NOMO-1 (cell line): ENCODE measurements at regions not wholly inside any gene's neighbourhood (a gene's known extent, or its start where the extent isn't known, plus 50 kb on each side); places are given as distances from the start of the nearest gene placed in this dataset.
"Not testable (repeated sequence)": the region's sequence is repeated elsewhere in the genome, so short reads cannot be mapped to it uniquely, and the experiment has no call there.

Source experiments
- DNase-seq, 2 experiments: peaks; one replicate each; lab custom pipeline; 2025; ENCODE audit not compliant: unreplicated experiment in 2 of 2; lab: John Stamatoyannopoulos, UW

- DNase-seq: not testable (repeated sequence)
These were observed 227.5 kb upstream of the PRDM1 start for GRCh38 chr6:105858639-105859038.

GRCh38 chr6:105855433-105855832 is 230.7 kb upstream of the PRDM1 start:
- DNase-seq: no peak

DNA sequence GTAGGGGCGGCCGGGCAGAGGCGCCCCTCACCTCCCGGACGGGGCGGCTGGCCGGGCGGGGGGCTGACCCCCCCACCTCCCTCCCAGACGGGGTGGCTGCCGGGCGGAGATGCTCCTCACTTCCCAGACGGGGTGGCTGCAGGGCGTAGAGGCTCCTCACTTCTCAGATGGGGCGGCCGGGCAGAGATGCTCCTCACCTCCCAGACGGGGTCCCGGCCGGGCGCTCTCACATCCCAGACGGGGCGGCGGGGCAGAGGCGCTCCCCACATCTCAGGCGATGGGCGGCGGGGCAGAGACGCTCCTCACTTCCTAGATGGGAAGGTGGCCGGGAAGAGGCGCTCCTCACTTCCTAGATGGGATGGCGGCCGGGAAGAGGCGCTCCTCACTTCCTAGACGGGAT is 232.2 kb upstream of the PRDM1 start:
- DNase-seq: not testable (repeated sequence)

DNA sequence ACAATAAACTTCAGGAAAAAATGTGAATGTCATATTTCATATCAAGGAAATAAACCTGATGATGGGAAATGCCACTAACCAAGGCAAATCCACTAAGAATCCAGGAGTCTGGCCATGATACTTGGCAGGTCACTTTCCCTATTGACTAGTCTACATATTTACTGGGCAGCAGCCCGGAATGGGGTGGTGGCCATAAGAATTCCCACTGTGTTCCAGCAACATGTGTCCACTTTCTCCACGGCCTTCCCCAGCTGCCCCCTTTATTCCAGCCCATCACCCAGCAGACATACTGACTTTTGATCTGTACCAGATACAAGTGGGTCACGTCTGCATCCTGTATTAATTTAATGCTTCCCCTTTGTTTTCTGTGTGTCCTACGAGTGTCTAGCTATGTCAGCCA is 234.5 kb upstream of the PRDM1 start:
- no peak for DNase-seq

DNA sequence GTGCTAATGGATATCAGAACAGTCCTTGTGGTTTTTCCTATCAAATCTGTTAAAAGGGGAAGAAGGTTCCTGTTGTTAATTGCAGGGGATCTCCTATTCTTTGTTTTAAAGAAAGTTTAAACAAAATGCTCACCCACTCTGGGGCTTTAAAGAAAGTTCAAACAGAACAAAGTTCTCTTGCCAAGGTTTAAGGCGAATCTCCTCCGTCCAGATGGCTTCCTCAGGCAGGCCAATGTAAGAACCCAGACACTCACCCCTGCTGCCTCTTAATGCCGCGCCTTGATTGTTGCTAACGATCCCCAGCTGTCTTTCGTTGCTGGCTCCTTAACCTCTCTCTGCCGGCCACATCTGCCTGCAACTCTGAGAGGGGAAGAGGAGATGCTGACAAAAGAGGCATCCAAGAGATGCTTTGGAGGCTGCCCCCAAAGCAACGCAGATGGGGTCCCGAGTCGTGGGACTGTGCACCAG is 235.0 kb upstream of the PRDM1 start:
- DNase-seq: no peak

DNA sequence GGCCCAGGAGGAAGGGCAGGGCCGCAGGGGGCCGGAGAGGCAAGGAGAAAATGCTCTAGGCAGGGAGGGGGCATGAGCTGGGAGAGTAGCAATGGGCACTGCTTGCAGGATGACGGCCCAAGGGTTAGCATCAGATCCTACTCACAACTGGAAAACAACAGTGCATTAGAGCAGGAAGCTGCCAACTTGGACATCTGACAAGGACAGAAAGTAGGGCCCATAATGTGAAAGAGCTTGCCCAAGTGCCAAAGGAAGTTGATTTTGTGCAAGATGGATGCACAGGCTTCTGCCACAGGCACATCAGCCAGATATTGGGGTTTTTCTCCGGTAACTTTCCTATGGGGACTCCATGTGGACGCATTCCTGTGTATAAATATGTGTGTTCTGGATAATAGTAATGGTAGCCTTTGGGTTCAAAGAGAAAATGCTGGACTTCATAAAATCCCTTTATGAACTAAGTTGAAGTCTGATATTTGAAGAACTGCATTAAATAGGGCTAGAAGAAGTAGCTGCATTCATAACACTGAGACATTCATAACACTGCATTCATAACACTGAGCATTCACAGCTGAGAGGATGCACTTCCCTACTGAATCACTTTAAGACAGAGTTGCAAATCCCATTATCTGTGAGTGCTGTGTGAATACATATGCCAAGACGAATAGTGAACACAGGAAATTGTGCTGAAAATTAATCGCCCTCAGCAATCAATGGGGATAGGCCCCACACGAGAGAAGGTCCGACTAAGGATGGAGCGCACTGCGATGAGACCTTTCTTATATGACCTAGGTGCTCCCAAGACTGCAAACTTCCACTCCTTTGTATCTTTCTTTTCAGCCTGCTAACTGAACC is 235.6 kb upstream of the PRDM1 start:
- DNase-seq: no peak

DNA sequence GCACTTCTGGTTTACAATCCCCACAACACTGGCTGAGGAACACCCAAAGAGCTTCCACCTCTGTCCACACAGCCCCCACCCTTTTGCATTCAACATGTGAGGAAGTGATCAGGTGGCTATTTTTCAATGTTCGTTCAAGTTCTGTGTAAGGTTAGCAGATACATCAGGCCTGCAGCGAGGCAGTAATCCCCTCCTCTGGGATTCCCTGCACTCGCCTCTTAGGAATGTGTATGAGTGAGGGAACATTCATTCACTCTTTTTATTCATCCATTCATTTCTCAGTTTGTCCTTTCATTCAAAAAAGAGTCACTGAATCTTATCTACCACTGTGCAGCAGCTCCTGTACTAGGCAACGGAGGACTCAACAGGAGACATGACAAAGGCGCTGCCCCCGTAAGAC is 236.4 kb upstream of the PRDM1 start:
- no peak for DNase-seq

DNA sequence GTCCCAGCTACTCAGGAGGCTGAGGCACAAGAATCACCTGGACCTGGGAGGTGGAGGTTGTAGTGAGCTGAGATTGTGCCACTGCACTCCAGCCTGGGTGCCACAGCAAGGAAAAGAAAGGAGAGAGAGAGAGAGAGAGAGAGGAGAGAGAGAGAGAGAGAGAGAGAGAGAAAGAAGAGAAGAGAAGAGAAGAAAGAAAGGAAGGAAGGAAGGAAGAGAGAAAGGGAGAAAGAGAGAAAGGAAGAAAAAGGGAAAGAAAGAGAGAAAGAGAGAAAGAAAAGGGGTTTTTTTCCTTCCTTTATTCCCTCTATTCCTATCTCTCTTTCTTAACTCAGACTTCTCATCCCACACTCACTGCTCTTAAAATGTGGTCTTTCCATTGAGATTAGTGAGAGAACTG is 238.7 kb upstream of the PRDM1 start:
- no peak for DNase-seq

DNA sequence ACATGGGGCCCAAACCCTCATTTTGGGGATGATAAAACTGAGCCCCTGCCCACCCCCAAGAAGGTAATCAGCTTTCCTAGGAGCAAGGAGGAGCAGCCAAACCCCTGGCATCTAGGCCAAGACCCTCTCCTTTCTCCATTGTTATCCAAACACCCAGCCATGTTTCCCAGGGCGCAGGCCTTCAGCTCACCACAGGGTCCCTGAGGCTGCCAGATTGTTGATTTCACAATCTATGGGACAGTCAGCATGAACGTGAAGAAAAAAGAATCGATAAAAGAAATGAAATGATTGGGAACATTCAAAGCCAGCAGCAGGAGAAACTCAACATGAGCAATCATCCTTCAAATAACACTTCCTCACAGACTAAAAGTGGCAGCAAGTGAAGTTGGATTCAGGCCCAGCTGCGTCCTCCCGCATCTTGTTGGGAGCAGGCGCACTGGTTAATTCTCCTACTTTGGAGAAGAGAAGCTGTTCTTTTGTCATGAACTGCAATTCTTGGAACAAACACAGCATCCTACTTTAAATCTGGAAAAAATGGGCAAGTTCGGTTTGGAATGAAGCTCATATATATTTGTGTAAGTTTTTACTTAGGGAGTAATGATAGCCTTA is 241.8 kb upstream of the PRDM1 start:
- no peak for DNase-seq

- no peak for DNase-seq
These were observed 246.9 kb upstream of the PRDM1 start for GRCh38 chr6:105839266-105839665.

DNA sequence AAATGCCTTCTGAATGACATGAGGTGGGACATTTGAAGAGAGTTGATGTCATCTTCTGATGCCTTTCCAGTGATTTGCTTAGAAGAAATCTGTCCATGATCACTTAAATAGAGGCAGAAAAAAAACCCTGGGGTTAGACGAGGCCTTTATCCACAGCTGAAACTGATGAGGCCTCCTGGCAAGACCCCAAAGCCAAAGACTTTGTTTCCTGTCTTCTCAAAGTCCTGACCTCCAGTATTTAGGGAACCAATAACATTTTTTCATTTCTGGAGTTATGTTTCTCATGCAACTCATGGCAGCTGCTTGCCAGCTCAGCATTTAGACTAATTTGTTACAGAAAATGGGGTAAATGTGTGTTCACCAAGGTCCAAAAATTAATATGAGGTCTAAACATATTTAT is 248.0 kb upstream of the PRDM1 start:
- no peak for DNase-seq

GRCh38 chr6:105836889-105837288 is 249.2 kb upstream of the PRDM1 start:
- DNase-seq: no peak

DNA sequence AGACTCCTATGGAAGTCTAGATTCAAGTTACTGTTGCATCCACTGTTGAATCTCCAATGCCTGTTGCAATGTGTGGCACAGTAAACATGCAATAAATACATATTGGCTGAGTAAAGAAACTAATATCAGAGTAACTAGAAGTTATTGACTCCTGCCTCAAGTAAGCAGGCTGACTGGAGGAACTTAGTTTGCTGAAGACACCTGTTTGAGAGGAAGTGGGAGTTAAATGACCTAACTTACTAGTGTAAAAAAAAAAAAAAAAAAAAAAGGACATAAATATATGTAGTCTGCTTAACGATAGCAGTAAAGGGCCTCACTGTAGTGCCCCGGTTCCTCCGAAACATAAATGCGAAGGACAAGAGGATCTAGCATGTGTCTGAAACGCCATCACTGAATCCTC is 249.8 kb upstream of the PRDM1 start:
- peak in 1 of 2 experiments; percentile 23 for DNase-seq

DNA sequence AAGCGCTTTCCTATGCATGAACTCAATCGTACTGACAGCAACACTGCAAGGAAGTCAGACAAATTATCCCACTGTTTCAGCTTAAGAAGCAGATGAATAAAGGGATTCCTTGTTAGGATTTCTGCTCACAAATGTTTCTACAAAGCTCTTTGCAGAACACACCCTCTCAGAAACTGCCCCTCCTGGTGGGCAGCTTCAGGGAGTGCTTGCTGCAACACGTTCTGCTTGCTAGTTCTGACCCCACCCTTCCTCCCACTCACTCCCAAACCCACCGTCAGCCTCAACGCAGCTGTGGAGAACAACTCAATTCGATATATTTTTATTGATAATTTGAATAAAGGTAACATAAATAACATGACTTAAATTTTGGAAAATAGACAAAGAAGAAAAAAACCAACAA is 250.8 kb upstream of the PRDM1 start:
- DNase-seq: peak; percentile 15 to 17

GRCh38 chr6:105833959-105834947 is 251.9 kb upstream of the PRDM1 start:
- no peak for DNase-seq

DNA sequence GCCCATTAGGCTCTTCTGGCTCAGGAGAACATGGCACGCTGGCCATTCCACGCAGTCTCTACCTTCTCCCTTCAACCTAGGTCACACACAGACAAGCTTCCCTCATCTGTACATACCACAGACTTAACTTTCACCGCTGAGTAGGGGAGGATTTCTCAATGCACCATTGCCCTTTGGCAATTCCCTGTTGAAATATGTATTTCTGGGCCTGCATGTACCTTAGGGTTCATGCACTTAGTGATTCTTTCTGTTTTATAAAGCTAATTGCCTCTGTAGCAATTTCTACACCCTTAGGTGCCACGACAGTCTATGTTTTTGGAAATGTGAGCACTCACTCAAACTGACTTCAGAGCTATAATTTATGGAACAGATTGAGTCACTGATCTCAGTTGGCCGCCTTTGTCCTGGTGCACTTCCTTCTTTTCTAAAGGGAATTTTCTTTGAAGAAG is 253.8 kb upstream of the PRDM1 start:
- DNase-seq: peak; percentile 86 to 97

- DNase-seq: peak in 1 of 2 experiments; percentile 52
These were observed 254.6 kb upstream of the PRDM1 start for GRCh38 chr6:105831311-105832097.

DNA sequence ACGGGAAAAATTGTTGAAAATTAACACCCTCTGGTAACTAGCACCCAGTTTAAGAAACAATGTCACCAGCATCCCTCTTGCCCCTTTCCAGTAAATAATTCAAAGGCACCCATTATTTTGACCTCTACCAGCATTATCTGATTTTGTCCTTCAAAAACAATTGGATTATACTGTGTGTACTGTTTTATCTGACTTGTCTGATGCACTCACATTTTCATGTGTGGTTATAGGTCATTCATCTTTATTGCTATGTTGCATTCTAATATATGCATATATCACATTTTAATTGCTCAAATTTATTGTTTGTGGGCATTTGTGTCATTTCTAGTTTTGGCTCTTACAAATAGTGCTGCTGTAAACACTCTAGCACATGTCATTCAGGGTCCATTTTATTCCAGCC is 260.9 kb upstream of the PRDM1 start:
- no peak for DNase-seq

GRCh38 chr6:105824732-105825131 is 261.4 kb upstream of the PRDM1 start:
- no peak for DNase-seq

GRCh38 chr6:105821777-105822176 is 264.4 kb upstream of the PRDM1 start:
- DNase-seq: no peak
